GM21390 (cell line): ENCODE measurements at regions not wholly inside any gene's neighbourhood (a gene's known extent, or its start where the extent isn't known, plus 50 kb on each side); places are given as distances from the start of the nearest gene placed in this dataset.

ENCODE experiments used
- ATAC-seq: cut with Tn5 transposase; IDR thresholded peaks from one replicate; pipeline ENCODE4 v1.9.1; 2021; ENCODE audit not compliant: unreplicated experiment

DNA sequence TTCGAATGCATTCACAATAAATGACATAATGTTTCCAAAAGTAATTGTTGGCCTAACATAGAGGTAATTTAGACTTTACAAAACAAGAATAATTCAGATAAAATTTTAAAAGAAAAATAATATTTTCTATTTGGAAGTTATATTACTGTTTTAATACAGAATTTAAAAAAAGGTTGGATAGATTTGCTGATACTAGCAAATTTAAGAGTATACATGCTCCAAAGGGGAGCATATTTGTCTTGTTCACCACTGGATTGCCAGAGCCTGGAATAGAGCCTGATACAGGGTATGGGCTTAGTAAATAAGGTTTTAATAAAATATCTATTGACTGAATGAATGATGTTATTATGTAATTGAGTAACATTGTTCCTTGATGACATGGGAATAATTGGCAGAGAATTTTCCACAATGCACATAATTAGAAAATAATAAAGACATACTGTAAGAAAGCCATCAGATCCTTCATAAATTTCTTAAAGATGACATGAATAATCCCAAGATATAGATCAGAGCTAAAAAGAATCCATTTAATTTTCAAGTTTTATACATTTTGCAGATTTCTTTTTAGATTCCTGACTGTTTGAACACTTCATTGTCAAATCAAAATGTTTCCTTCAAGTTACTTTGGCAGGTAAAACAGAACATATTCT, 305.3 kb downstream of the SLC6A15 start:
- ATAC-seq: no peak

DNA sequence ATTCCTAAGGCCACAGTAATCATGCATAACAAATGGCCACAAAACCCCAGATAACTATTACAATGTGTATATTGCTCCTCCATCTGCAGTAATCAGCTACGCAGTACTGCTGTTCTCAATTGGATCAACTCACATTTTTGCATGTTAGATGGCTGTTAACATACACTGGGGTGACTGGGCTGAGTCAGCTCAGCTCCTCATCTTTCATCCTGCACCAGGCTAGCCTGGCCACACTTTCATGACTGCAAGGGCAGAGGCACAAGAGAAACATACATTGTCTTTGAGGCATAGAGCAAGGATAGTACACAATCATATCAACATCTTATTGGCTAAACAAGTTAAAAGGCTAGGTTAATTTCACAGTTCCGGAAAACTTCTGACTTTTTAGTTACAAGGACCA, 306.6 kb downstream of the SLC6A15 start:
- ATAC-seq: no peak

DNA sequence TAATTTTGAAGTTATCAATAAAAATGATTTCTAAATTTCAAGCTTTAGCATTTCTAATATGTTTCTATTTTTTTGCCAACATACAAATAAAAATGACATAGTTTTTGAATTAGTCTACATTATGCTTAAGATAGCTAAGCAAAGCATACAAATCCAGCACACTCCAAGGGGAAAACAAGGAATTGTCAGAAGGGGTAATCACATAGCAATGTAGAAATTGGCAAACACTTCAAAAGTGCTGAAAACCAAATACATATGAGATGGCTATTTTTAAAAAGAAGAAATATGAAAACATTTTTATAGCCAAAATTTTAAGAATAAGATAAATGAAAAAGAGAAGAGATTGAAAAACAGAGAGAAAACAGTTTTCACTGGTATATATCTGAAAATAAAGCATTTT, 308.0 kb downstream of the SLC6A15 start:
- no peak for ATAC-seq

DNA sequence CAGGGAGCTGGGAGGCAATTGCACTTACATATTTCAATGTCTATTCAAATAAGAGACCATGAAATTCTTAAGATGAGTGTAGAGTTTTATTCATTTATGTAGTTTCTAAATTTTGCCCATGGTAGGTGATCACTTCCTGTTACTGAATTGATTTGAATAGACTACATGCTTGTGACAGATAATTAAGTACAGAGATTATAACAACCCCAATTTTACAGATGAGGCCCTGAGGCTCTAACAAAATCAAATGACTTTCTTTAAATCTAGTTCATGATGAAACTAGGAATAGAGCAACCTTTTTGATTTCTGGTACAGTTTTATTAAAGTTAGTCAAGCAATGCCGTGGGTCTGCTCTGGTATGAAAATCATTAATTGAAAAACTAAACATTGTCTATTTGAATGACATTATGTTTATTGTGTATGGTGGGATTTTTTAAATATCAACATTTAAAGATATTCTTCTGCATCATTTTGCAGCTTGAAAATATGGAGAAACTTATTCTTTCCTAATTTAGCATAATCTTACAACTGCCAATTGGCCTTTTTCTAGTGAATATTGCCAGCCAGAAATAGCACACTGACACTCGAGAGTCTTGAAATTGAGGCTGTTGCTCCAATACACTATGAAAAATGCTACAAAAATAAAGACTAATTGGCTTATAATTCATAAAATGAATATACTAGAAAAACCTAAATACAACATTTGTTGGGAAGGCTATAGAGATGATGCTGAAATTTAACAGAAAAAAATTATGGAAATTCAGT, 308.9 kb downstream of the SLC6A15 start:
- no peak for ATAC-seq

DNA sequence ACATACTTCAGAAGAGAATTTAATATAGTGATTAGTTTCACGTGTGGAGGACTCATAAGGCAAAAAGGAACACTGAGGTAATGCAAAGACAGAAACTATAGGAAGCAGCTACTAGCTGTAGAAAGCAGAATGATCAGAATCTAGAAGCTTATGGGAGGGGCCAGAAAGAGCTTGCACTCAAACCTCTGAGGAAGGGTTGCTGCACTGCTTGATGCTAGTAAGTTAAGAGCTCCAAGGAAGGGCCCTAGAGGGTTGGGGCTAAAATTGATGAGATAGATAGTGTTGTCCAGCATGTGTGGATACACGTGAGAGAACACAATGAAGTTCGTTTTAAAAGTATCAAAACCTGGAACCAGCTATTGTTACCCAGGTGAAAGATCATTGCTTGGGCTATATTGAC, 311.1 kb downstream of the SLC6A15 start:
- ATAC-seq: no peak

DNA sequence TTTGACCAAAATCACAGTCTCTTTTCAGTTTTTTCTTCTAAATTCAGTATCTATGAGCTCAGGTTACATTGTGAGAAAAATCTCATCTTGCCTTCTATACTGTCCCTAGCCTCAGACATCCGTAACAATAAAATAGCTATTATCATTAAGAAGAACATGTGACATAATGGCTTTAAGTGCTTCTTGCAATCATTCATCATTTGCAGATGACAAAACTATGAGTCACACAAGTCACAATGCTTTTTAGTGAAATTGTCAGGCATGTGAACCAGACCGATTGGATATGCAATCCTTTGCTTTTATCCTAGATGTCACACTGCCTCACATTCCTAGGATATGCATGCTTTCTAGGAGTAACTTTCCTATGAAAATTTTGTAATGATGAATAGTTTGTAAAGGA, 313.1 kb downstream of the SLC6A15 start:
- no peak for ATAC-seq

DNA sequence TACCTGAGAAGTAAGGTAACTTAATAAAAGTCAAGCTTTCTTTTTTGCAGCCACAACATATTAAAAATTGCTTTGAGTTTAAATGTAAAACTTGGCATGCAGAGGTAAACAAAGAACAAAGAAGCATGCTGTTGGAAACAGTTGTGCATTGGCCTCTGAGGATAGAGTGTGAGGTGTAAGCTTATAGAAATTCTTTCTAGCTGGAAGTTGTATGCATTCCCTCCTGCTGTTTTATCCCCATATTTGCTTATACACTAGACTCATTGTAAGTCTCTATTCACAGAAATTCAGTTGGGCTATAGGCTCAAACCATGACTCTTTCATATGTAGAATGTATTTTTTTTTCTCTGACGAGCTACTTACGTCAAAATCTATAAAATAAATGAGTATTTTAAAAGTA, 316.3 kb downstream of the SLC6A15 start:
- ATAC-seq: no peak

DNA sequence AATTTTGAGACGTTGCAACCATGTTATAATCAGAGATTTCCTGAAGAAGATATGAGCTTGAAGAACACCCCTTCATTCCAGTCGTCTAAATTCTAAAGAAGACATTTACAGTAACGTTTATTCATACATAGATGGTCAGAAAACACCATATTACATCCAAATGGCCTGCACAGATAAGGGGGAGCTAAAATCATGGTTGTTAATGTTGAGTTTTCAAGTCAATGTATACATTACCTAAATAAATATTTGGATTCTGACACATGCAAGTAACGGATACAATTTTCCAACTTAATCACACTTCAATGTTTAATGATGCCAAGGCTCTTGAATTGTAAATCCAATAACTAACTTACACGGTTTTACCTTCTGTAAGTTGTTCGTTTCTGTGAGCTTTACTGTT, 318.4 kb downstream of the SLC6A15 start:
- ATAC-seq: no peak

DNA sequence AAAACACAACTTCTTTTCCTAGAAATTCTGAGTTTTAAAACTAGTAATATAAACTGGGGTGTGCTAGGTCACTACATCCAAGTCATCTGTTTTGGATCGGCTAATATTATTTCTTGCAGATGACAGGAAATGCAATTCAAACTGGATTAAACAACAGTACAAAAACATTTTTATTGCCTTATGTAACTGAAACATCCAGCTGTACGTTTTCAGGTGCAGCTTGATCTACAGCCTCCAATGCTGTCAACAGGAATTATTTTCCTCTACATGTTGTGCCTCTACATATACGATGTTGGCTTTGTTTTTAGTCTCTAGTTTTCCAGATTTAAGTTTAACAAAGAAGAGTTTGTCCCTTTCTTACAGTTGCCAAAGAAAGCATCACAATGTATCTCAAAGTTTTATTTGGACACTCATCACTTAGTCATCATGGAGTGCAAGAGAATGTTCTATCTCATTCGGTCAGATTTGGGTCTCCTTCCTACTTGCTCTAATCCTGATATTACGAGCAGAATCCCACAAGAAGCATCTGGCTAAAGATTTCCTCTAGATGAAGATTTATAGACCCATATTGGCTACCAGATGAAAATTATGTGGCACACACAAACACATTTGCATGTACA, 326.7 kb downstream of the SLC6A15 start:
- no peak for ATAC-seq

DNA sequence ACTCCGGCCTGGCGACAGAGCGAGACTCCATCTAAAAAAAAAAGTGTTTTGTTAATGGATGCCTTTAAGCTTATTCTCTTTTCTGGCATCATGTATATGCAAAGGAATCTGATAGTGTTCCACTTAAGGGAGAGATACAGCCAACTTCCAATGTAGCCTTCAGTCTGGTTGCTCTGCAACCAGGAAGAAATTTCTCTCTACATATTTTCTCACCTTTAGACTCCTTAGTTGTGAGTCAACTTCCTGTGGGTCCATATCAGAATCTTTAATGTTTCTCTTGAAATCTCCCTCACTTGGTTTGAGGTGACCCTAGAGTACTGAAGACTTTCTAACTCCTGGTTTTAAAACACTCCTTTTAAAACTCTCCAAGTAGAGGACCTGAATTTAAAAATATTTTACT, 340.4 kb downstream of the SLC6A15 start:
- no peak for ATAC-seq

DNA sequence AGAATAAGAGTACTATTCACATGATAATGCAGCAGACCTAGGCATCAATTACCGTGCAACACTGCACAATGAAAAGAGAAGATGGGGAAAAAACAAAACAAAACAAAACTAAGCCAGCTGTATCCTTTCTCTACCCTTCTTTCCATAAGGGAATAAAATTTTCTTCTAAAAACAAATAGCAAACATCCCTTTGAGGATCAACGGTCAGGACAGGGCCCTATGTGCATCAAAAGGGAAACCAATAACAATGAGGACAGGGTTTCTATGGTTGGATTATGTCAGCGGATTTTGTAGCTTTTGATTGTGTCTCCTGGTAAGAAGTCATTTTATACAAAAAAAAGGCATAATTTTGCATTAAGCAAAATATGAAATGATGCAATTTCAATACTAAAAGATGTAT, 350.3 kb downstream of the SLC6A15 start:
- ATAC-seq: no peak

DNA sequence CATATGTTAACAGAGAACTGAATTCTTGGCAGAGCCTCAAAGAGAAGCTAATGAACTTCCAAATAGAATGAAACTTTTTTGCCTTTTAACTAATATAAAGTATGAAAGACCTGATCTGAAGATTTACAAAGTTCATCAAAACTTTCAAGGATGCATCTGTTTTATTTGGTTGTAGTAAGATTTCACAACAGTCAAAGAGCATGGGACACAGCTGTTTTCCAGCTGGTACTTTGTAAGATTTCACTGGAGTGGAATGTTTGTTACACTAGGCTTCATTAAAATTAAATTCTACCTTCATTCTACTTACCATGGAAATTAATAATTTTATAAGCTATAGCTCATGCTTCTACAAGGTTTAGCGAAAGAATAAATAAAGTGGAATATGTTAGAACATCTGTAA, 351.2 kb downstream of the SLC6A15 start:
- ATAC-seq: no peak

DNA sequence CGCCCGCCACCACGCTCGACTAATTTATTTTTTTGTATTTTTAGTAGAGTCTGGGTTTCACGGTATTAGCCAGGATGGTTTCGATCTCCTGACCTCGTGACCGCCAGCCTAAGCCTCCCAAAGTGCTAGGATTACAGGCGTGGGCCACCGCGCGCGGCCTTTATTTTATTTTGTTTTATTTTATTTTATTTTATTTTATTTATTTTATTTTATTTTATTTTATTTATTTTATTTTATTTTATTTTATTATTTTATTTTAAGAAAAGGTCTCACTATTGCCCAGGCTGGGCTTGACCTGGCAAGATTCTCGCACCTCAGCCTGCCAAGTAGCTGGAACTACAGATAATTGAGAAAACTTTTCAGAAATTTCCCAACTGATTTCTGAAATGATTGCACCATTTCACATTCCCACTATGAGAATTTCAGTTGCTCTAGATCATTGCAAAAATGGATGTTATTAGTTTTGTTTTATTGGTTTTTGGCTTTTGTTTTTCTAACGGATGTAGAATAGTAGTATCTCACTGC, 358.3 kb downstream of the SLC6A15 start:
- ATAC-seq: no peak

DNA sequence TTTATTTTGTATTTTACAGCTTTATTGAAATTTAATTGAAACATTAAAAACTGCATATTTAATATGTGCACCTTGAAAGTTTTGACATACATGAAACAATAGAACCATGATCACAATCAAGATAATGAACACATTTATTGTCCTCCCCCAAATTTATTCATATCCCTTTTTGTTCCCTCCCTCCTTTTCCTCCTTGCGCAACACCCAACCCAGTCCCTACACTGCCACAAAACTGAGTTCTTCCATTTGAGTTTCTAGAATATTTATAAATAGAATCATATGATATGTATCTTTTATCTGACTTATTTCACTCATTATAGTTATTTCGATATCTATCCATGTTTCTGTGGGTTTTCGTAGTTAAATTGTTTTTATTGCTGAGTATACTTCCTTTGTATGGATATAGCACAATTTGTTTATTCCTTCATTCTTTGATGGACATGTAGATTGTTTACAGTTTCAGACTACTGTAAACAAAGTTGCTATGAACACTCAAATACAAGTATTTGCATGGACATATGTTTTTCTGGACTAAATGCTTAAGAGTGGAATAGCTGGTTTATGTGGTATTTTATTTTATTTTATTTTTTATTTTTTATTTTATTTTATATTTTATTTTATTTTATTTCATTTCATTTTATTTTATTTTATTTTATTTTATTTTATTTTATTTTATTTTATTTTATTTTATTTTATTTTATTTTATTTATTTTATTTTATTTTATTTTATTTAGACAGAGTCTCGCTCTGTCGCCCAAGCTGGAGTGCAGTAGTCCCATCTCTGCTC, 359.1 kb downstream of the SLC6A15 start:
- ATAC-seq: no peak

DNA sequence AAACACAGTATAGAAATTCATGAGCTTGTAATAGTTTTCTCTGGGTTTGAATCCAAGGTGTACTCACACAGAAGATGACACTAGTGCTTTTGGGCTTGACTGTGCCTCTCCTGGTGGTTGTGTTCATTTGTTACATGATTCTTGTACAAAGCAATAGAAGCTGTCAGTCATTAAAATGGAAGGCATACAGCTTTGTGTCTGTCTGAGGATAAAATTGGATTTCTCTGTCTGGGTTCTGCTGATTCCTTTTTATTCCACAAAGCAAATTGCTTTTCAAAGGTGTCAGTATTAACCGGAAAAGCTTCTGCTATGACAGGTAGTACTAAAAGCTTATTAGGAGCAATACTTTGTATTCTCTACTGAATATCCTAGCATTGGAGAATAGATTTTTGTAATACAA, 361.2 kb downstream of the SLC6A15 start:
- no peak for ATAC-seq

DNA sequence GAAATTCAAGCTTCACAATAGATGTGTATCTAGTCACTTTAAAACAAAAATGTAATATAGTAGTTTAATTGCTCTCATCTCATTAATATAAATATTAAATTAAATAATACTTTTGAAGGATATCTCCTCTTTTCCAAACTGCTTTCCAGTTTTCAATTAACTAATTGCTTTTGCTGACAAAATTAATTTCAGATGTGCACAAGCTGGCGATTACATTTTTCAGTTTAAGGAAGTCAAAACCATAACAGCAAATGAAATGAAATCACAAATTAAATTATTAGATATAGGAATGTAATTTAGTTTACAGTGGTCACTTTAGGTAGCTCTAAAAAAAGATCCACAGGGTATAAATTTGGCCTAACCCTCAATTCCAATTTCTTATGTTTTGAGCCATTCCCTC, 362.1 kb downstream of the SLC6A15 start:
- no peak for ATAC-seq

DNA sequence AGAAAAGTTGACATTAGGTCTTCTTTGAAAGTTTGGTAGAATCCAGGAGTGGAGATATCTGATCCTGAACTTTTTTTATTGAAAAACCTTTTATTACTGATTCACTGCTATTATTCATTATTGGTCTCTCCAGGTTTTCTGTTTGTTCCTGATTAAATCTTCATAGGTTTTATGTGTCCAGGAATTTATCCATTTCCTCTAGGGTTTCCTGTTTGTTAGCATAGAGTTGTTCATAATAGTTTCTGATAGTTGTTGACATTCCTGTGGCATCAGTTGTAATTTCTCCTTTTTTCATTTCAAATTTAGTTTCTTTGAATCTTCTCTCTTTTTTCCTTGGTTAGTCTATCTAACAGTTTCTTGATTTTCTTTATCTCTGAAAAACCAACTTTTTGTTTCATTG, 370.3 kb downstream of the SLC6A15 start:
- no peak for ATAC-seq

DNA sequence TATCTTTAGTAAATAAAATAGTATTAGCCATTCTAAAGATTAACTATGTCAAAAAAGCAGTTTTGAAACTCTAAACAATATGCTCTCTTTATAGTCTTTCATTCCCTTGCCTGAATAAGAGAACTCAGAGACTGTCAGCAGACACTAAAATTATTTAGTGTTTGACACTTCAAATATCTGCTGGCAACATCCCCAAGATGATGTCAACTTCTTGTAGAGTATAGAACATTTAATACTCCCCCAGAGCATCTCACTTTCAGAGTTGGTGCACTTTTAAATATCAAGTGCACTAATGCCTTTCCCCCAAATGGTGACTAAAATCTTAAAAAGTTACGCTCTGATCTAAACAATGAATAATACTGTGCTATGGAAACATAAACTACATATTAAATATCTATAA, 374.9 kb downstream of the SLC6A15 start:
- ATAC-seq: no peak

DNA sequence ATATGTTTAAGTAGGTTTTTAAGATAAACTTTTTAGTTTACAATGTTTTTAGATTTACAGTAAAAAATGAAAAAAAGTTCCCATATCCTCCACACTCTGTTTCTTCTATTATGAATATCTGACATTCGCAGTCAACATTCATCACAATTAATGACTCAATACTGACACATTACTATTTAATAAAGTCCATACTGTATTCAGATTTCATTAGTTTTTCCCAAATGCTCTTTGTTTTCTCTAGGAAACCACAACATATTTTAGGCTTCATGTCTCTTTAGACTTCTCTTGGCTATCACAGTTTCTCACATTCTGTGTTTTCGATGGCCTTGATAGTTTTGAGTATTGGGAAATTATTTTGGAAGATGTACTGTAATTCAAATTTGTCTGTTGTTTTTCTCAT, 399.8 kb downstream of the SLC6A15 start:
- no peak for ATAC-seq

DNA sequence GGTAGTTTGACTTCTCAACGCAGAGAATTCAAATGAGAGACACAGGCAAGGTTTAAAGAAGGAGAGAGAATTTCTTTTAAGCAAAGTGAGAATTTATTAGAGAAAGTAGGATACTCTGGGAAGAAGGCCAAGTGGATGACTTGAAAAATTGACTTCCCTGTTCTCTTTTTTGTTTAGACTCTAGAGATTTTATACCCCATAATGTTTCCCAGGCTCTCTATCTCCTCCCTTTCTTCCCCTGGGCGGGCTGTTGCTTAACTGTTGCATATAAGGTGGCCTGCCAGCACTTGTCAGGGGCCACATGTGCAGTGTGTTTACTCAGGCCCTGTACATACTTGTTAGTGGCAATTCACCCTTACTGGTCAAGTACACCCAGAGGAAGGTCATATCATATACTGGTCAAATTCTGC, 403.7 kb downstream of the SLC6A15 start:
- no peak for ATAC-seq
